IPS-18a (cell line): ENCODE measurements at regions not wholly inside any gene's neighbourhood (a gene's known extent, or its start where the extent isn't known, plus 50 kb on each side); places are given as distances from the start of the nearest gene placed in this dataset.

Experiments used
- H3K27ac ChIP-seq: one replicate; pipeline ENCODE4 v1.5.1; 2013; ENCODE audit warnings: low read length
- H3K27me3 ChIP-seq: one replicate; pipeline ENCODE4 v1.6.1; 2013; ENCODE audit warnings: mild to moderate bottlenecking, low read length; ENCODE audit not compliant: control insufficient read depth, insufficient read depth
- H3K36me3 ChIP-seq: one replicate; pipeline ENCODE4 v1.6.1; 2013; ENCODE audit warnings: low read depth, low read length; ENCODE audit not compliant: control insufficient read depth
- H3K4me1 ChIP-seq: one replicate; pipeline ENCODE4 v1.6.1; 2013; ENCODE audit warnings: low read depth, low read length; ENCODE audit not compliant: control insufficient read depth
- H3K4me3 ChIP-seq: one replicate; pipeline ENCODE4 v1.5.1; 2013; ENCODE audit warnings: low read length
- H3K9ac ChIP-seq: one replicate; pipeline ENCODE4 v1.6.1; 2013; ENCODE audit warnings: mild to moderate bottlenecking, low read length, moderate library complexity
- H3K9me3 ChIP-seq: one replicate; pipeline ENCODE4 v1.6.1; 2013; ENCODE audit warnings: low read depth, low read length; ENCODE audit not compliant: control insufficient read depth

GRCh38 chr2:23207871-23208270, 177.1 kb upstream of the KLHL29 start:
- Histone ChIP-seq H3K27ac (no peak overlapping the region), H3K27me3 (no peaks in the 10 kb centered on the region), H3K4me3 (no peak overlapping the region), H3K36me3 (no peaks in the 10 kb centered on the region), H3K9me3 (no peaks in the 10 kb centered on the region), H3K4me1 (no peaks in the 10 kb centered on the region), H3K9ac (no peak overlapping the region)

- Histone ChIP-seq H3K9ac (no peak overlapping the region), H3K27ac (no peak overlapping the region), H3K4me3 (no peak overlapping the region), H3K4me1 (no peaks in the 10 kb centered on the region), H3K27me3 (no peaks in the 10 kb centered on the region), H3K9me3 (no peaks in the 10 kb centered on the region), H3K36me3 (no peaks in the 10 kb centered on the region)
Observed at GRCh38 chr2:23208339-23208738, 176.6 kb upstream of the KLHL29 start.

- Histone ChIP-seq H3K27ac (no peak overlapping the region), H3K9me3 (no peaks in the 10 kb centered on the region), H3K36me3 (no peaks in the 10 kb centered on the region), H3K27me3 (no peaks in the 10 kb centered on the region), H3K4me1 (no peaks in the 10 kb centered on the region), H3K4me3 (no peak overlapping the region), H3K9ac (no peak overlapping the region)
Observed at GRCh38 chr2:23209059-23209458, 175.9 kb upstream of the KLHL29 start.

GRCh38 chr2:23211987-23212583, 172.9 kb upstream of the KLHL29 start:
- H3K27me3 ChIP-seq = no peaks in the 10 kb centered on the region
- no peaks in the 10 kb centered on the region for H3K4me1 ChIP-seq
- no peak overlapping the region for H3K27ac ChIP-seq
- no peak overlapping the region for H3K4me3 ChIP-seq
- H3K9me3 ChIP-seq = no peaks in the 10 kb centered on the region
- H3K9ac ChIP-seq = no peak overlapping the region
- H3K36me3 ChIP-seq = no peaks in the 10 kb centered on the region

GRCh38 chr2:23213196-23213595, 171.8 kb upstream of the KLHL29 start:
- Histone ChIP-seq H3K4me1 (no peaks in the 10 kb centered on the region), H3K27ac (no peak overlapping the region), H3K9me3 (no peaks in the 10 kb centered on the region), H3K4me3 (no peak overlapping the region), H3K27me3 (no peaks in the 10 kb centered on the region), H3K36me3 (no peaks in the 10 kb centered on the region), H3K9ac (no peak overlapping the region)

GRCh38 chr2:23215016-23215415, 170.0 kb upstream of the KLHL29 start:
- Histone ChIP-seq H3K9ac (no peak overlapping the region), H3K36me3 (no peaks in the 10 kb centered on the region), H3K4me1 (no peaks in the 10 kb centered on the region), H3K27me3 (no peaks in the 10 kb centered on the region), H3K9me3 (no peaks in the 10 kb centered on the region), H3K4me3 (no peak overlapping the region), H3K27ac (no peak overlapping the region)

GRCh38 chr2:23219666-23220065, 165.3 kb upstream of the KLHL29 start:
- Histone ChIP-seq H3K4me1 (no peaks in the 10 kb centered on the region), H3K4me3 (no peak overlapping the region), H3K9me3 (no peaks in the 10 kb centered on the region), H3K9ac (no peak overlapping the region), H3K27me3 (no peaks in the 10 kb centered on the region), H3K36me3 (no peaks in the 10 kb centered on the region), H3K27ac (no peak overlapping the region)

- H3K9ac ChIP-seq = no peak overlapping the region
- no peak overlapping the region for H3K27ac ChIP-seq
- H3K27me3 ChIP-seq = no peaks in the 10 kb centered on the region
- no peaks in the 10 kb centered on the region for H3K9me3 ChIP-seq
- H3K36me3 ChIP-seq = no peaks in the 10 kb centered on the region
- H3K4me3 ChIP-seq = no peak overlapping the region
- H3K4me1 ChIP-seq = no peaks in the 10 kb centered on the region
Observed at GRCh38 chr2:23220513-23221094, 164.4 kb upstream of the KLHL29 start.

- H3K4me1 ChIP-seq = no peaks in the 10 kb centered on the region
- H3K4me3 ChIP-seq = no peak overlapping the region
- H3K9me3 ChIP-seq = no peaks in the 10 kb centered on the region
- H3K27ac ChIP-seq = no peak overlapping the region
- no peaks in the 10 kb centered on the region for H3K36me3 ChIP-seq
- H3K9ac ChIP-seq = no peak overlapping the region
- no peaks in the 10 kb centered on the region for H3K27me3 ChIP-seq
Observed at GRCh38 chr2:23221236-23221635, 163.7 kb upstream of the KLHL29 start.

- Histone ChIP-seq H3K9ac (no peak overlapping the region), H3K4me1 (no peaks in the 10 kb centered on the region), H3K27ac (no peak overlapping the region), H3K27me3 (no peaks in the 10 kb centered on the region), H3K36me3 (no peaks in the 10 kb centered on the region), H3K9me3 (no peaks in the 10 kb centered on the region), H3K4me3 (no peak overlapping the region)
Observed at GRCh38 chr2:23221901-23222300, 163.1 kb upstream of the KLHL29 start.

GRCh38 chr2:23230885-23231284, 154.1 kb upstream of the KLHL29 start:
- H3K9me3 ChIP-seq = no peaks in the 10 kb centered on the region
- H3K4me1 ChIP-seq = no peaks in the 10 kb centered on the region
- H3K9ac ChIP-seq = no peak overlapping the region
- H3K36me3 ChIP-seq = no peaks in the 10 kb centered on the region
- H3K4me3 ChIP-seq = no peak overlapping the region
- no peaks in the 10 kb centered on the region for H3K27me3 ChIP-seq
- H3K27ac ChIP-seq = no peak overlapping the region

- Histone ChIP-seq H3K4me1 (no peaks in the 10 kb centered on the region), H3K4me3 (no peak overlapping the region), H3K27me3 (no peaks in the 10 kb centered on the region)
Observed at GRCh38 chr2:23231865-23232264, 153.1 kb upstream of the KLHL29 start.

More at GRCh38 chr2:23231865-23232264, 153.1 kb upstream of the KLHL29 start:
- Histone ChIP-seq H3K9ac (no peak overlapping the region), H3K27ac (no peak overlapping the region), H3K36me3 (no peaks in the 10 kb centered on the region), H3K9me3 (no peaks in the 10 kb centered on the region)
